GM21723 (cell line): ENCODE measurements at regions not wholly inside any gene's neighbourhood (a gene's known extent, or its start where the extent isn't known, plus 50 kb on each side); places are given as distances from the start of the nearest gene placed in this dataset.
"Not testable (repeated sequence)": the region's sequence is repeated elsewhere in the genome, so short reads cannot be mapped to it uniquely, and the experiment has no call there.

Experiments used
- ATAC-seq: cut with Tn5 transposase; IDR thresholded peaks from one replicate; pipeline ENCODE4 v1.9.1; 2021; ENCODE audit warnings: mild to moderate bottlenecking, moderate library complexity; ENCODE audit not compliant: unreplicated experiment

GRCh38 chr2:88802026-88802425, 110.6 kb downstream of the RPIA start:
- not testable (repeated sequence) for ATAC-seq

- no peak for ATAC-seq
Observed at GRCh38 chr2:88807237-88807962, 115.9 kb downstream of the RPIA start.

- ATAC-seq = no peak
Observed at GRCh38 chr2:88808083-88808482, 116.6 kb downstream of the RPIA start.

- no peak for ATAC-seq
Observed at GRCh38 chr2:88808652-88809051, 117.2 kb downstream of the RPIA start.

GRCh38 chr2:88809216-88809615, 117.7 kb downstream of the RPIA start:
- no peak for ATAC-seq

- no peak for ATAC-seq
Observed at GRCh38 chr2:88810017-88810416, 118.5 kb downstream of the RPIA start.

- ATAC-seq = no peak
Observed at GRCh38 chr2:88810488-88810887, 119.0 kb downstream of the RPIA start.

GRCh38 chr2:88811233-88811632, 119.8 kb downstream of the RPIA start:
- no peak for ATAC-seq

GRCh38 chr2:88811681-88812080, 120.2 kb downstream of the RPIA start:
- no peak for ATAC-seq

- ATAC-seq = no peak
Observed at GRCh38 chr2:88813612-88814011, 122.1 kb downstream of the RPIA start.

GRCh38 chr2:88815282-88815681, 123.8 kb downstream of the RPIA start:
- no peak for ATAC-seq

GRCh38 chr2:88815697-88816096, 124.2 kb downstream of the RPIA start:
- ATAC-seq = no peak

GRCh38 chr2:88818381-88818780, 126.9 kb downstream of the RPIA start:
- ATAC-seq = no peak

- ATAC-seq = no peak
Observed at GRCh38 chr2:88824951-88825350, 133.5 kb downstream of the RPIA start.

GRCh38 chr2:88826399-88826798, 134.9 kb downstream of the RPIA start:
- no peak for ATAC-seq

GRCh38 chr2:88827821-88828220, 136.3 kb downstream of the RPIA start:
- ATAC-seq = no peak

- ATAC-seq = no peak
Observed at GRCh38 chr2:88828397-88829137, 137.1 kb downstream of the RPIA start.

- no peak for ATAC-seq
Observed at GRCh38 chr2:88829607-88830463, 138.4 kb downstream of the RPIA start.

GRCh38 chr2:88831071-88831791, 139.8 kb downstream of the RPIA start:
- ATAC-seq = no peak

GRCh38 chr2:88831792-88832248, 140.3 kb downstream of the RPIA start:
- peak; percentile 88 for ATAC-seq
